ENCODE measurements at regions not wholly inside any gene's neighbourhood (a gene's known extent, or its start where the extent isn't known, plus 50 kb on each side); places are given as distances from the start of the nearest gene placed in this dataset.

GRCh38 chr1:232486006-232486405 lies 143.9 kb downstream of the SIPA1L2 start:
- Histone ChIP-seq H2AK5ac (ENCODE audit: low read depth, low read length) (no peak overlapping the region), H4K5ac (ENCODE audit: insufficient read length, low read depth, low read length) (no peak overlapping the region), H2AFZ (ENCODE audit: low read length) (no peak overlapping the region), H3K9me3 (ENCODE audit: insufficient read depth in 2 of 2, low read depth in 1 of 2, low read length in 1 of 2) (no peaks in the 10 kb centered on the region), H3K4ac (replicated peaks; ENCODE audit: insufficient read length, low read depth, low read length) (no peak overlapping the region), H3K9ac (replicated peaks in 1 of 4; ENCODE audit: extremely low read depth in 1 of 4, low read depth in 3 of 4, low read length in 3 of 4) (no peak overlapping the region), H3K79me2 (ENCODE audit: control insufficient read depth in 1 of 2, insufficient read depth in 2 of 2, low read length in 2 of 2) (no peaks in the 10 kb centered on the region), H2BK120ac (replicated peaks; ENCODE audit: low read depth, low read length) (no peak overlapping the region), H3K4me2 (ENCODE audit: insufficient read depth in 1 of 2, low read depth in 2 of 2, low read length in 2 of 2) (no peak overlapping the region), H4K8ac (ENCODE audit: extremely low read depth, insufficient read depth, low read length) (no peak overlapping the region), H3K56ac (replicated peaks; ENCODE audit: insufficient read length, low read depth, low read length) (no peak overlapping the region), H3K14ac (ENCODE audit: insufficient read length) (no peak overlapping the region), H2BK15ac (ENCODE audit: low read length) (no peak overlapping the region), H3K79me1 (ENCODE audit: low read depth, low read length) (no peaks in the 10 kb centered on the region), H3K27me3 (replicated peaks in 1 of 4; ENCODE audit: control insufficient read depth in 3 of 4, extremely low read depth in 1 of 4, insufficient read depth in 3 of 4, low read length in 3 of 4) (no peaks in the 10 kb centered on the region), H3K4me1 (replicated peaks in 1 of 4; ENCODE audit: control insufficient read depth in 3 of 4, insufficient read depth in 4 of 4, low read length in 3 of 4) (no peaks in the 10 kb centered on the region), H3K23ac (ENCODE audit: insufficient read length) (no peak overlapping the region), H2BK20ac (ENCODE audit: low read length) (no peak overlapping the region), H3K4me3 (ENCODE audit: extremely low read depth in 1 of 4, insufficient read depth in 2 of 4, low read depth in 3 of 4, low read length in 4 of 4) (no peak overlapping the region), H4K91ac (replicated peaks; ENCODE audit: insufficient read length, low read length) (no peak overlapping the region), H3K18ac (ENCODE audit: extremely low read depth, low read length) (no peak overlapping the region), H3K23me2 (ENCODE audit: low read depth, low read length) (no peaks in the 10 kb centered on the region), H3K27ac (ENCODE audit: low read depth, low read length) (no peak overlapping the region), H4K20me1 (replicated peaks in 1 of 2; ENCODE audit: control insufficient read depth in 1 of 2, insufficient read depth in 2 of 2, low read length in 2 of 2) (peaks cover 0 to 3% of the 10 kb centered on the region in 2 experiments), H2BK5ac (ENCODE audit: low read depth, low read length) (no peak overlapping the region), H2BK12ac (ENCODE audit: low read depth, low read length) (no peak overlapping the region), H3K36me3 (ENCODE audit: control insufficient read depth in 2 of 4, insufficient read depth in 4 of 4, low read length in 3 of 4) (no peaks in the 10 kb centered on the region; a peak in 1 of 8 replicates)
- ChIA-PET CTCF (ENCODE audit: partially characterized antibody) (interaction anchor here (0.9 to 1.8 kb wide), 3 partner anchors 10 to 554 kb away, joined by 3 to 7 read pairs (median 4); no protein-coding TSS in a partner anchor), POLR2A (ENCODE audit: partially characterized antibody) (no interaction called here)
- FAIRE-seq (no peak), DNase-seq (ENCODE audit: low read depth in 1 of 2, low spot score in 2 of 2) (no peak)
- 91% methylated on average over 5 of the region's 5 CpGs; no CpG with 5 or more reads in 1 of the 2 experiments for WGBS, 2 experiments (ENCODE audit: extremely low coverage in 1 of 2, insufficient coverage in 1 of 2, insufficient read length in 1 of 2, insufficient replicate concordance in 2 of 2, low coverage in 1 of 2, low lambda C conversion rate in 2 of 2, missing lambda C conversion rate in 1 of 2)
- TF ChIP-seq POU5F1 (IDR thresholded peaks at IDR 0.05; ENCODE audit: low read depth, low read length) (no peak), GABPA (IDR thresholded peaks at IDR 0.05; ENCODE audit: borderline replicate concordance, insufficient read depth, low read length) (no peak), JUN (IDR thresholded peaks at IDR 0.05; ENCODE audit: low read depth, low read length) (no peak), CHD2 (IDR thresholded peaks at IDR 0.05; ENCODE audit: low read length) (no peak), JUND (IDR thresholded peaks at IDR 0.05; ENCODE audit: low read length) (no peak)

All from H1 (cell line).